PFSK-1 (cell line): ENCODE measurements at regions not wholly inside any gene's neighbourhood (a gene's known extent, or its start where the extent isn't known, plus 50 kb on each side); places are given as distances from the start of the nearest gene placed in this dataset.

Experiments used
- FOXP2 ChIP-seq: optimal IDR thresholded peaks from 2 replicates; pipeline ENCODE3; 2011; ENCODE audit warnings: borderline replicate concordance, control low read depth, inconsistent platforms; ENCODE audit not compliant: insufficient read depth; ENCODE audit errors: extremely low read length, extremely low read depth
- POLR2AphosphoS5 ChIP-seq: IDR thresholded peaks from 2 replicates; pipeline ENCODE4 v1.6.1; 2012; ENCODE audit warnings: low read depth, mild to moderate bottlenecking, control low read depth, low read length, moderate library complexity
- REST ChIP-seq, 2 experiments: IDR thresholded peaks; 2 replicates each; pipeline versions ENCODE4 v1.6.1 to v1.8.0; 2011 to 2012; ENCODE audit warnings: low read depth in 2 of 2, low read length in 2 of 2, control low read depth in 1 of 2, inconsistent platforms in 1 of 2, mild to moderate bottlenecking in 1 of 2, moderate library complexity in 1 of 2; ENCODE audit not compliant: insufficient read depth in 1 of 2
- SIN3A ChIP-seq: IDR thresholded peaks from 2 replicates; pipeline ENCODE4 v1.6.1; 2012; ENCODE audit warnings: mild to moderate bottlenecking, low read length, moderate library complexity, borderline replicate concordance; ENCODE audit not compliant: insufficient read depth
- TAF1 ChIP-seq: IDR thresholded peaks from 2 replicates; pipeline ENCODE4 v1.6.1; 2012; ENCODE audit warnings: low read length, control low read depth, borderline replicate concordance; ENCODE audit not compliant: insufficient read depth

GRCh38 chr18:29164020-29164706 lies 987.2 kb upstream of the CDH2 start:
- no peak for TF ChIP-seq REST (IDR thresholded peaks at IDR 0.05; ENCODE audit: insufficient read depth in 1 of 2, low read depth in 2 of 2, low read length in 2 of 2)
- no peak for TF ChIP-seq POLR2AphosphoS5
- no peak for TF ChIP-seq SIN3A
- no peak for TF ChIP-seq TAF1
- no peak for TF ChIP-seq FOXP2
